OCI-LY3 (cell line): ENCODE measurements at regions not wholly inside any gene's neighbourhood (a gene's known extent, or its start where the extent isn't known, plus 50 kb on each side); places are given as distances from the start of the nearest gene placed in this dataset.

Experiments
- CTCF ChIP-seq: fragments of 200-600, 300-600 bp; sonication (generic); IDR thresholded peaks from 2 replicates; pipeline ENCODE4 v1.5.1; 2014; ENCODE audit warnings: antibody characterized with exemption, low read length, low read depth
- EZH2phosphoT487 ChIP-seq: fragments of 200-600 bp; shearing (Covaris generic); IDR thresholded peaks from 2 replicates; pipeline ENCODE4 v1.6.1; 2018; ENCODE audit warnings: antibody characterized with exemption, mixed run types, low read depth

DNA sequence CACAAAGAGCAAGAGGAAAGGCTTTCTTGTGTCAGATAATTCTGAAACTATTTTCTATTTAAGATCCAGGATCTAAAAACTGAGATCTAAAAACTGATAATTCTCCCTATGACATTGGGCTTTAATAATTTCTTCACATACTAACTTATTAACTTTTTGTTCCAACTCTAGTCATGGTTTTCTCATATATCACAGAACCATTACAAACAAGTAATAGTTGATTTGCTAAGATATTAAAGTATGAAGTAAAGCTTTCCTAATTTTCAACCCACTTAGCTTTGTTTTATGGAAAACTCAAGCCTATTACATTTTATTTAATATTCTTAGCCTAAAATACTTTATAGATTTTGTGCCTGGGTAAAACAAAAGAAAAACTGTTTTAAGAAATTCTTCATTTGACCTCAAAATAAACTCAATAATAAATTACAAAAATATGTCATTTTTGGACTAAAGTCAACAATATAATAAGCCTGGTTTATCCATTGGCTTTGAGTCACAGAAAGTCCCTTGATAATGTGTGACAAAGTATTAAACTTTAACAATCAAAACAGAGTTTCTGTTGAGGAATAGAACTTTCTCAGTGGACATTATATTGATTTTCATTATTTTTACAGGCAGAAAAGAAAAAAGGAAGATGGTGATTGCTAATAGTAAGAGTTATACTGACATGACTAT, 1142.9 kb upstream of the SORCS1 start:
- TF ChIP-seq CTCF = no peak
- no peak for TF ChIP-seq EZH2phosphoT487
